ENCODE measurements at regions not wholly inside any gene's neighbourhood (a gene's known extent, or its start where the extent isn't known, plus 50 kb on each side); places are given as distances from the start of the nearest gene placed in this dataset.

GRCh38 chr14:55523321-55523720 lies 56.7 kb upstream of the KTN1 start:
- Mint-ChIP-seq H3K9me3 (no peaks in the 10 kb centered on the region), H3K4me1 (ENCODE audit: low read depth) (no peaks in the 10 kb centered on the region), H3K27me3 (ENCODE audit: insufficient read depth) (peaks cover 4% of the 10 kb centered on the region; the same call in 1 of the 2 replicates), H3K27ac (no peak overlapping the region), H3K4me3 (no peak overlapping the region), H3K36me3 (ENCODE audit: low read depth) (no peaks in the 10 kb centered on the region)
- no peak for DNase-seq
- no peak for TF ChIP-seq CTCF (IDR thresholded peaks at IDR 0.05)

Data from HFFc6 (cell line).